OCI-M2 (cell line): ENCODE measurements at regions not wholly inside any gene's neighbourhood (a gene's known extent, or its start where the extent isn't known, plus 50 kb on each side); places are given as distances from the start of the nearest gene placed in this dataset.
"Not testable (repeated sequence)": the region's sequence is repeated elsewhere in the genome, so short reads cannot be mapped to it uniquely, and the experiment has no call there.

Source experiments
- DNase-seq: peaks from one replicate; lab custom pipeline; 2025; ENCODE audit not compliant: unreplicated experiment; lab: John Stamatoyannopoulos, UW

DNA sequence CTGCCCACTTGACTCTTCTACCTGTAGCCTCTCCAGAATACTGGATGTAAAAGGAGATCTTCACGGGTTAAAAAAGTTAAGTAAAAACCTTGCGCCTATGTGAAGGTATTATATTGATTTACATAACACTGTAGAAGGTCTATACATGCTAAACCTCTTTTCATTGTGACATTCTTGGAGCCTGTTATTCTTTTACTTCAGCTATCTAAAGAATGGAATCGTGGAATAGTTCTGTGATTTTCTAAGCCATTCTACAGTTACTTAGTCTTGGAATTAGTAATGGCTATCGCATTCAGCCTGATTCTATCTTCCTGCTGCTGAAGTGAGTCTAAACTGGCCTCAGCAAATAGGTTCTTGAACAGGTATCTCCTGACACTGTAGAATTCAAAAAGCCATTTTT, 430.0 kb upstream of the DPH6 start:
- no peak for DNase-seq

DNA sequence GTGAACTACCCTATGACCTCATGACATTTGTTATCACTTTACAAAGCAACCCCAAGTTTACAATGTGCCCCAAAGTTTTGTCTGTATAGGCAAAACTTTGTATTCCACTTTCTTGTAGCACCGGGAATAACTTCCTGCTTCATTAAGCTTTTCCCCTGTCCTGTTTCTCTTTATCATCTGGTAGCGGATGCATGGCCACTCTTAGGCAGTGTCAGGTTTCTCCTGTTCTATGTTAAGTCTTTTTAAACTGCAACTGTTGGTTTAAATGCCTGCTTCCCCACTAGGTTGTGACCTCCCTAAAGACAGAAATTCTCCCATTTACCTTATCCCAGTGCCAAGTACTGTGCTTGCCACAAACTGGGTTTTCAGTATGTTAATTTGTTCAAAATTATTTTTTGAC, 433.6 kb upstream of the DPH6 start:
- DNase-seq = no peak

DNA sequence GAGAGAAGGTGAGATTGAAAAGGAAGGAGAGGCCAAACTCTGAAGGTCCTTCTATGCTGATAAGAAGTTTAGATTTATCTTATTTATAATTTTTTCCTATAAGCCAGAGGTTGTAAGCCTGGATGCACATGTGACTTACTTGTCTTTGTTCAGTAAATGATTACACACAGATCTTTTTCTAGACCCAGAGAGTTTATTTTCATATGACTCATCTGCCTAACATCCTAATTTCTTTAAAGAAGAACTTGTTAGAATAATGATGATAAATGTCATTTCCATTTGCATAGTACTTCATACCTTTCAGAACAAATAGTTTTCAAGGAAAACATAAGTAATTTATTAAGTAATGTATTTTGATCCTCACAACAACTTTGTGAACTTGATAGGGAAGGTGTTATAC, 434.8 kb upstream of the DPH6 start:
- no peak for DNase-seq

DNA sequence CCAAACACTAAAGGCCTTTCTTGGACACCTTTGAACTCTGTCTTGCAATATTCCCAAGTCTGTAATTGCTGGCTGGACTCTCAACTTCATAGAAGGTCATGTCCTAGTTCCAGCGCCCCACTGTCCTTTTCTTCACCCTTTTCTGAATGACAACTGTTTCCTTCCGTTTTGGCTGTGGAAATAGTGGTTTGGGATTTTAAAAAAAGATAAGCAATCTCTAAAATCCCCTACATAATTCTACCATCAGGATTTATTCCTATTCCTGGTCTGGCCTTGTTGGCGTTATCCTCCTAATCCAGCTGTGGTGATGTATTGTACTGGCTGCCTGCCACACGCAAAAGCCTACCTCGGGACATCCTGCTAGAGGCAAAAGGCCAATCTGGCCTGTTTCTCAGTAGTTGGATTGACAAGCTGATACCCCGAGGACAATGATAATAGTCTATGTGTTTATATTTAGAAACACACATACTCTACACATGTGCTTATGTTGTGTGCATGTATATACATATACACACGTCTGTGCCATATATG, 440.3 kb upstream of the DPH6 start:
- DNase-seq = no peak

DNA sequence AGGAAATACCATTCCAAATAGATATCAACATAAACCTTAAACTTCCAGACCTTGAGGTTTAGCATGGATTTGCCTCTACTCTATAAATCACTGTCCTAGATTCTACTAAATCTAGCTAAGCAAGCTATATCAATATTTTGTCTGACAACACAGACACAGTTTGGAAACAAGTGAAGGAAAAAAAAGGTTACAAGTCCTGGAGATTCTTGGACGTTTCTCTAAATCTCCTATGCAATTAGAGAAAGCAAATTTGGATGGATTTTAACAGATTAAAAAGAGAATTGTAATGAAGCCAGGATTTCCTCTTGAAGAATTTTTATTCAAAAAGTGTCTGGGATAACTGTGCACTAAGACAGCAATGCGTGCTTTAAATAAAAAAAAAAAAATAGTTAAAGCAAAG, 441.1 kb upstream of the DPH6 start:
- DNase-seq = no peak

DNA sequence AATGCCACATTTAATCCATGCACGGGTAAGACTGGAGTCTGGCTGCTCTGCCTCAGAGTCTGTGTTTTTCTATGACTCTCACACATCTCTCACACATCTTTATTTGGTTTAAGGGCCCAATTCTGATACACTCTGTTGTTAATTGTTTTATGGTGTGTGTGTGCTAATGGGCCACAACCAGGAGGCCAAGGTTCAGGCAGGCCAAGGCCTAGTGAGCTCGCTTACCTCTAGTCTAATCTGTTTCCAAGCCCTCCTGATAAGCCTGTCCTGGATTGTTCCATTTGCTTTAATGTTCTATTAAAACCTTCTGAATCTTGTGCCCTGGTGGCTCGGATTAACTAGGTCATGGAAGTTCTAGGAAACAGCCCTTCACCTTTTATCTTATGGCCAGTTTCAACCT, 445.4 kb upstream of the DPH6 start:
- DNase-seq = no peak

DNA sequence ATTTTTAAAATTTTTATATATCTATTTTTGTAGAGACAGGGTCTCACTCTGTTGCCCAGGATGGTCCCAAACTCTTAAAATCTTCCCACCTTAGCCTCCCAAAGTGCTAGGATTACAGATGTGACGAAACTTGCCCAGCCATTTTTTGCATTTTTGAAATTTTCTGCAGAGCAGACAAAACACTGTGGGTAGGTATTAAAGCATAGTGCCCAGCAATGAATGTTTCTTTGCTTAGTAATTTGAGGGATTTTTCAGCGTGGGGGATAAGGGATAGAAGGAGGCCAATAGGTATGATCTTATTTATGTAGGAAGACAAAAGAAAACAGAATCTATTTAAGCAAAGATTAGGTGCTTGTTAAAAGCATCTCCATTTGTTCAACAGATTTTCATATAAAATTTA, 446.8 kb upstream of the DPH6 start:
- DNase-seq = no peak

DNA sequence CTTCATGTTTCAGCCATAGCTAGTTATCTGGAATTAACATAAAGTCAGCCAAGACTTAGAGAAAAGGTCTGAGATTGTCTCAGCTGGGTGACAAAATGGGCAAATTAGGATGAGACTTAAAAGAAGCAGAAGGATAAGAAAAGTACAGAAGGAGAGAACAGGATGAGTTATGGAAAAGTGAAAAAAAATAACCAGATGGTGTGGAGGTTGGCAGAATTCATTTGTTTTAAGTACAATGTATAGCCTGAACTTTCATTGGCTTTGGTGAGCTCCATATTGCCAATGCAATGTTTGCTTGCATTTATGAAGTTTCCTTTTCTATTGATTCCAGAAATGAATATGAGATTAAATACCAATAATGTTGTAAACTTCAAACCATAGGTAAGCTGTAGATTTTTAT, 447.2 kb upstream of the DPH6 start:
- DNase-seq = no peak

DNA sequence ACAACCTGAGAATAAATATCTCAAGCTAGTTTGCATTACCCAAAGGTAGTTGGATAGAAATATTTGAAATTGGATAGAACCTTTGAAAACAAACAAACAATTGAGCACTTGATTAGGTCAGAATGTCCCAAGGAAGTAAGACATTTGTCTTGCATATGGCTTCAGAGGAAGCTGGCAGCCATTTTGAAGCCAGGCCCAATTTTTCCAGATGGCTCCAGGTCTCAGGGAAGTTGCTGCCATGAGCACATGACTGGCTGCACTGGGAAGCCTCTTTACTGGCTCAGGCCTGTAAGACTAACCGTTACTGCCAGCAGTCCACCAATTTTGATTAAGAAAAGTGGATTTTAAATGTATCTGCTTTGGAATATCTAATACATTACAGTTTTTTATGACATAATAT, 448.9 kb upstream of the DPH6 start:
- DNase-seq = no peak

DNA sequence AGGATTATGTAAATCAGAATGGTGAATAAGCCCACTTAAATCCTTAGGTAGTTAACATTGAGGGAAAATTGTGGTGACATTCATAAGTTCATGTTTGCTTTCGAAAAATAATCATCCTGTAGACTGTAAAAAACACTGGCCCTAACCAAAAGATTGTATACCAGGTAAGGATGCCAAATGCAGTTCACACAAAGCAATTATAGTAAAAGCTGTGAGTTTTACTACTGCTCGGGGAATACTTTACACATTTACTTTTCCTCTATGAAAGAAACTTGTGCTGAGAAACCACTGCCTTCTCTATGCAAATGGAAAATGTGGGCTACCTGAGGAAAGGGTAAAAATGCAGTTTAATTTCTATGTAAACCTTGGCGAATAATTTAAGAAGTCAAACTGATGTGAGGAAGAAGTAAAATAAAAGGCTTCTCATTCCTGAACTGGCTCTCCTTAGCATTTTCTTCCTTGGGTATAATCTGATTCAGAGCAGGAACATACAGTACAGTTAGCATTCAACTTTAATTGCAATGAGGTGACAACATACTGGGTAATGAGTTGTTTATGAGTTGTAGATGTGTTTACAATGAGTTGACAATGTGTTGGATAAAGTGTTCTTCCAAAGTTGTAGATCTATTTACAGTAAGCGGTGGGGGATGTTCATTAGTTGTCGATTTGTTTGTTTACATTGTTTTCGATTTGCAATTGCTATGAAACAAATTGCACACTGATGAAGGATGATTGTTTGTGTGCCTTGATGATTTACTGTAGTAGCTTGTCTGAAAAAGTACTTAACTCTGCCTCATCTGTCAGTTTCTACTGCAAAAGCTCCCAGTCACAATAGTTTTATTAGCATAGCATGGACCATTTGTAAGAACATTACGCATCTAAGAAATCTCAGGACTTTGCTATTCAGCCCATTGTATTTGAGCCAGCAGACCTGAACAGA, 453.0 kb upstream of the DPH6 start:
- DNase-seq = no peak

DNA sequence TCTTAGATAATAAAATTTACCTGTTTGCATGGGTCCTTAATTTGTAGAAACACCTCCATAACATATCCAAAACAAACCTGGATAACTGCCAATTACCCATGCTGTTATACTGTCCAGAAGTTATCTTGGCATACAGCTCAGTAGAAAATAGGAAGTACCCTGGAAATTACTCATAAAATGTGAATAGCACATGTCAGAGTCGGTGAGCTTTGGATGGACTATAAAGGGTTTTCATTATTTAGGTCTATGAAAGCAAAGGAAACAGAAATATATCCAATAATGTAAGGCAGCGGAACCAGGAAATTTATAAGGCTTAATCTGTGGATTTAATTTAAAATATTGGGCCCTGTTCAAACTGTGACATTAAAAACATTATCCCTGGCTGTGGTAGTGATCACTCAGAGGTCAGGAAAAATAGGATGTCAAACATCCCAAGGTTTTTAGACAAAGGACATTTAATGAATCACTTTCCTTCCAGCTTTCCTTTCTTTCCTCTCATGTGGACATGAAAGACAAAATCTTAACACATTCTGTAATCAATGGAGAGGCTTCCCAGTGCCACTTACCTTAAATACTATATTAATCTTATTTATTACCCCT, 459.0 kb upstream of the DPH6 start:
- DNase-seq = no peak

DNA sequence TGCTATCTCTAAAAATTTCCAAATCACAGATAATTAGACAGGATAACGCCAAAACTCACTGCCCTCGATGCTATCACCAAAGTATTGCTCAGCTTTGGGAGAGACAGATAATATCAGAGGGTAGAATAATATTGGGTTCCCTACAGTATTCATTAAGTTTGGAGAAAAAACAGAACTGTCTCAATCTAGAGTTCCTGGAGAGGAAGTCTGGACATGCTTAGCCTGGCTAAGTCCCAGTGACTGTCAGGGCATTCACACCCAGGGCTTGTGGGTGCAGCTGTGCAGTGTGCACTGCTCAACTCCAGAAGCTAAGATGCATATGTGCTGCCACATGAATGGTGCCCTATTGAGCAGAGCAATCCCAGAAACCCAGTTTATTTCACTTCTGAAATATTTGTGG, 459.6 kb upstream of the DPH6 start:
- no peak for DNase-seq

DNA sequence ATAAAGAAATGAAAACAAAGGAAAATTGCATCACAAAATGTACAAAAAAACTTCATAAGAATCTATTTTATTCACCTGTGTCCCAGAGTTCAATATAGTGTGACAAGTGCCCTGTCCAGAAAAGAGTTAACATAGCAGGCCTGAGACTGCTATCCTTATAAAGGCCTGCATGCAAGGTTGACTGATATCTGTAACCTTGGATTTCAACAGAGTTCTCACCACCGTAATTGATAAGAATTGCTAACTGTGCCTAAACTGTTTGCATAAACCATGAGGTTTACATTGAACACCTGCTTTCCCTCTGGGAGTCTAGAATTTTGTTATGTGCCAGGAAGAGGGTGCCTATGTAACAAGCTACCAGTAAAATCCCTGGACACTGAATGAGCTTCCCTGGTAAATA, 461.7 kb upstream of the DPH6 start:
- DNase-seq = no peak

DNA sequence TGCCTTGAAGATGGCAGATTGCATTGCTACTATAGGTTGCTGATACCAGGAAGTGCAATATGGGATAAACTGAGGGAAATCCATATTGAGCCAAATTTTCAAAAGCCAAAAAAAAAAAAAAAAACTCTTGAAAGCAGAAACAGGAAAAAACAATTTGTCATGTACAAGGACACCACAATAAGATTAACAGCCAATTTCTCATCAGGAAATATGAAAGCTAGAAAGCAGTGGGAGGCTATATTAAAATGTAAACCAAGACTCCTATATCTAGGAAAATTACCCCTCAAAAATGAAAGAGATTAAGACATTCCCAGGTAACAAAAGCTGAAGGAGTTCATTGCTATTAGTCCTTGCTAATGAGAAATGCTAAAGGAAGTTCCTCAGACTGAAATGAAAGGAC, 462.8 kb upstream of the DPH6 start:
- no peak for DNase-seq

DNA sequence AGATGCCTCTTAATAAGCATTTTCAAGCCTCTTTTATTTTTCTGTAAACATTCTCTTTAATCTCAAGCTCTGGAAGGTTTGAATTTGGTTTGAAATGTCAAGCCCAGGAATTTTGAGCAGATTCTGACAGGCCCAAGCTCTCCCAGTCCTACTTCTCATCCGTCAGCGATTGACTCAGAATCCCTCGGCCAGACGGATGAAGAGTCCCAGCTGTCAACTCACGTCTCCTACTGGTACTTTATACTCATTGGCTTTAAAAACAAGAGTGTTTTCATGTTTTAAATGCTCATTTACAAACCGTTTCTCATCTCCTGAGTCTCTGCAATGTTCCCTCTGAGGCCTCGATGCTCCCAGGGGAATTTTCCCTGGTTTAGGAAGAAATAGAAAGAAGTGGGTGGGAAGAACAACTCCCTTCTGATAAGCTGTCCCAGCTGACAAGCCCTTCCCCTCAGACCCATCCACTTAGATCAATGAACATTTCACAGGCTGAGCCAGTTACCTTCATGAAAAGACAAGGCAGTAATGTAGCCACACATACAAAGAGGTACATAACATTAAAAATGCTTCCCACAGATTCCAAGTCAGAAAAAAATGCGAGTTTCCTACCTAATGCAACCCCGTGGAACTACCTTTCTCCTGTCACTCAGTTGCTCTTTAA, 478.2 kb upstream of the DPH6 start:
- DNase-seq = no peak

DNA sequence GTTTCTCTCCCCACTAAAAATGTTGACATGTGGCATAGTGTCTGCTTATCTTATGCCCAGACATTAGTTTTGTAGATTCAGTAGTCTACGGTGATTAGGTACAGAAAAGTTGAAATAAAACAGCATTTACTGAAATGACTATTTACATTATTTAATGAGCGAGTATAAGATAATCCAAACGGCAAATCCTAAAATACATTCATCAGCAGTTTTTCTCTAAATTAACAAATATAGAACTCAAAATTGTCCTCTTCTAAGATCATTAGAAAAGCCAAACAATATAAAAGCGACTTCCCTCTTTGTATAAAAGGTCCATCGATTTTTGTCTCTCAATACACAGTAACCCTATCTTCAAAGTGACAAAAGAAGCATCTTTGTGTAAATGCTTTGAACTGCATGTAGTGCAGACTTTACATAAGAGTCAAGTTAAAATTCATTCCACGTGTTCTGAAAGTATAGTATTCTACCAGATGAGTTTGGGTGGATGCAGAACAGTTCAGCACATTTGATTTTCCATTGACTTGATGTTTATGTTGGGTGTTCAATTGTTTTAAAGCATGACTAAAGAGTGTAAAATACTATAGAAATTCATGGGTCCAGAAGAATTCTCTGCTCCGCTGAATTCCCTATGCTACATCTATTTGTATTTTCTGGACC, 480.8 kb upstream of the DPH6 start:
- DNase-seq = no peak

DNA sequence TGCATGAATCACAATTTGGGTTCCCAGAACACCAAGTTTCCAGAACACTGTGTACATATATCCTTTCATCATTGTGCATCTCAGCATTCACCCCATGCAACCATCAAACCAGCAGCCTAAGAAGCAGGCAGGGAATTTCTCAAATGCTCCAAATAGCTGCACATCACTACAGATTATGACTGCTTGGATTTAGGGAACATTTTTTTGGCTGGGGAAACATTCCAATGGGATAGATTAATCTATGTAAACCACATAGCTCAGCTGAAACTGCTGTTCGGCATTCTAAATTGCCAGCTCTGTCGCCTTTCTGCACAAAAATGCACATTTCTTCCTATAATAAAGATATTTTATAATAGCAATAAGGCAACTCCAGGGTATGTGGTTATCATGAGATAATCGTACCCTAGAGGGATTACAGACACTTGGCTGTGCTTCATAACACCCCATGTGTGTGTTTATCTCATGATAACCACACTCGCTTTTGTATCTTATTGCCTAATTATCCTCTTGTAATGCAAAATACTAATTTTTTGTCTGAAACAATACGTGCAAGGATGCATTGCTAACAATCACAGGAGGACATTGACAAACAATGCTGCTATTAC, 483.7 kb upstream of the DPH6 start:
- no peak for DNase-seq

DNA sequence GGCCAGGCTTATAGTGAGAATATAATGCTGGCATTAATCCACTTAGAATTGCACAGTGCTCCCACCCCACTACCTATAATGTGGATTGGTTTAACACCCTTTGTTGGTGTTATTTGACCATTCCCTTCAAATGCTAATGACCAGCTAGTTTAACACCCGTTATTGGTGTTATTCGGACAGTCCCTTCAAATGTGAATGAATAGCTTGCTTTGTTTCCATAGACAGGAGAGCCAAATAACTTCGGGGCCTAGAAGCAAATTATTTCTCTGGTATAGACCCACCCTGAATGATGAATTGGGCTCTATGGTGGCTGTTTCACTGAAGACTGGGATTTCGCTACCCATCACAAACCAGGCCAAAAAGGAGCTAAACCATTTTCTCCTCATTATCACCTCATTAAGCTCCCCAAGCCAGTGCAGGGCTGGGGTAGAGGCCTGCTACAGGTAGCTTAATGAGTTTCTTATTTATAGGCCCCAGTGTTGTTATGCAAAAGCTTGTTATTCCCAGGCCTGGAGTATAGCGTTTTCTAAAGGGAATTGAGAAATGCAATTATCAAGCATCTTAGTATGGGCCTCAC, 494.1 kb upstream of the DPH6 start:
- DNase-seq = no peak

DNA sequence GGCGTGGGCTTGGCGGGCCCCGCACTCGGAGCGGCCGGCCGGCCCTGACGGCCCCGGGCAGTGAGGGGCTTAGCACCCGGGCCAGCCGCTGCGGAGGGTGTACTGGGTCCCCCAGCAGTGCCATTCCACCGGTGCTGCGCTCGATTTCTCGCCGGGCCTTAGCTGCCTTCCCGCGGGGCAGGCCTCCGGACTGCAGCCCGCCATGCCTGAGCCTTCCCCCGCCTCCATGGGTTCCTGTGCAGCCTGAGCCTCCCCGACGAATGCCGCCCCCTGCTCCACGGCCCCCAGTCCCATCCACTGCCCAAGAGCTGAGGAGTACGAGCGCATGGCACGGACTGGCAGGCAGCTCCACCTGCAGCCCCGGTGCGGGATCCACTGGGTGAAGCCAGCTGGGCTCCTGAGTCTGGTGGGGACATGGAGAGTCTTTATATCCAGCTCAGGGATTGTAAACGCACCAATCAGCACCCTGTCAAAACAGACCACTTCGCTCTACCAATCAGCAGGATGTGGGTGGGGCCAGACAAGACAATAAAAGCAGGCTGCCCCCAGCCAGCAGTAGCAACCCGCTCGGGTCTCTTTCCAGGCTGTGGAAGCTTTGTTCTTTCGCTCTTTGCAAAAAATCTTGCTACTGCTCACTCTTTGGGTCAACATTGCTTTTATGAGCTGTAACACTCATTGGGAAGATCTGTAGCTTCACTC, 501.2 kb upstream of the DPH6 start:
- DNase-seq = not testable (repeated sequence)

DNA sequence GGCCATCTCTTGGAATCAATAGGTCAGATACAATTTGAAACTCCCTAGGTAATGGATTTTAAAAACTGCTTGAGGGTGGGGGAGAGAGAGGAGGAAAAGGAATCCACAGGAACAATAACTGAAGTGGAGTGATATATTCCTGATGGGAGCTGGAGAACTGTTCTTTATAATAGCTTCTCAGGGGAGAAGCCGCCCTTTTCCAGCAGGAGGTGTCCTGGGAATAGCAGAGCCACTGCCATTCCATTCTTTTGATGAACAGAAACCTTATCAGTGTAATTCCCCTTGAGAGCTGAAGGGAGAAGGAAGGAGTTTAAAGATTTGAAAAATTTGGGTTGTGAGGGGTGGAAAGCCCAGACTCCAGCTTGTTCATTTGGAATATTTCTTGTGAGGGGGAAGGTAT, 504.9 kb upstream of the DPH6 start:
- no peak for DNase-seq
